ENCODE measurements at regions not wholly inside any gene's neighbourhood (a gene's known extent, or its start where the extent isn't known, plus 50 kb on each side); places are given as distances from the start of the nearest gene placed in this dataset.

GRCh38 chr18:41266616-41267015 is 688.4 kb upstream of the PIK3C3 start:
- no peak for DNase-seq
- Histone ChIP-seq H3K4me3 (ENCODE audit: low read length in 2 of 2) (no peak overlapping the region), H3K27me3 (ENCODE audit: insufficient read depth, low read length) (no peaks in the 10 kb centered on the region), H3K36me3 (ENCODE audit: insufficient read depth, low read length) (no peaks in the 10 kb centered on the region), H3K9me3 (ENCODE audit: control insufficient read depth in 1 of 2, low read length in 2 of 2) (no peaks in the 10 kb centered on the region), H3K4me1 (ENCODE audit: insufficient read depth, low read length) (no peaks in the 10 kb centered on the region), H3K27ac (ENCODE audit: low read depth, low read length) (no peak overlapping the region)
- ChIA-PET POLR2A (ENCODE audit: partially characterized antibody) (no interaction called here), CTCF (ENCODE audit: partially characterized antibody) (no interaction called here)
- intact Hi-C loops (cut with micrococcal nuclease): no loop called here
- no peaks in the 10 kb centered on the region for H3K4me1 Mint-ChIP-seq
- H3K27me3 Mint-ChIP-seq: no peaks in the 10 kb centered on the region
- H3K27ac Mint-ChIP-seq: no peak overlapping the region
- no peaks in the 10 kb centered on the region for H3K36me3 Mint-ChIP-seq
- H3K4me3 Mint-ChIP-seq: peak overlapping the region in 1 of 8 donors; percentile 43
- H3K9me3 Mint-ChIP-seq: peaks cover 2 to 21% (median 8%) of the 10 kb centered on the region in 8 donors

DNA sequence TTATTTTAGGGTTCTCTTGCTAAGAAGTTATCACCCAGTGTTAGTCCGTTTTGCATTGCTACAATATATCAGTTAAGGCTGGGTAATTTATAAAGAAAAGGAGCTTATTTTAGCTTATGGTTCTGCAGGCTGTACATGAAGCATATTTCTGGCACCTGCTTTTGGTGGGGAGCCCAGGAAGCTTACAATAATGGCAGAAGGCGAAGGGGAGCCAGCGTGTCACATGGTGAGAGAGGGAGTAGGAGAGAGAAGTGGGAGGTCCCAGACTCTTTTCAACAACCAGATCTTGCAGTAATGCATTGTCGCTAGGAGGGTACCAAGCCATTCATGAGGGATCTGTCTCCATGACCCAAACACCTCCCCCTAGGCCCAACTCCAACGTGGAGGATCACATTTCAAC is 688.8 kb upstream of the PIK3C3 start:
- Mint-ChIP-seq H3K27me3 (no peaks in the 10 kb centered on the region), H3K9me3 (peaks cover 2 to 21% (median 8%) of the 10 kb centered on the region in 8 donors), H3K4me1 (no peaks in the 10 kb centered on the region), H3K27ac (no peak overlapping the region), H3K4me3 (no peak overlapping the region), H3K36me3 (no peaks in the 10 kb centered on the region)
- ChIA-PET POLR2A (ENCODE audit: partially characterized antibody) (no interaction called here), CTCF (ENCODE audit: partially characterized antibody) (no interaction called here)
- Histone ChIP-seq H3K4me3 (ENCODE audit: low read length in 2 of 2) (no peak overlapping the region), H3K27ac (ENCODE audit: low read depth, low read length) (no peak overlapping the region), H3K27me3 (ENCODE audit: insufficient read depth, low read length) (no peaks in the 10 kb centered on the region), H3K9me3 (ENCODE audit: control insufficient read depth in 1 of 2, low read length in 2 of 2) (no peaks in the 10 kb centered on the region), H3K4me1 (ENCODE audit: insufficient read depth, low read length) (no peaks in the 10 kb centered on the region), H3K36me3 (ENCODE audit: insufficient read depth, low read length) (no peaks in the 10 kb centered on the region)
- no peak for DNase-seq
- intact Hi-C loops (cut with micrococcal nuclease): no loop called here

GRCh38 chr18:41265047-41265446 is 690.0 kb upstream of the PIK3C3 start:
- Histone ChIP-seq H3K9me3 (ENCODE audit: control insufficient read depth in 1 of 2, low read length in 2 of 2) (no peaks in the 10 kb centered on the region), H3K27ac (ENCODE audit: low read depth, low read length) (no peak overlapping the region), H3K4me3 (ENCODE audit: low read length in 2 of 2) (no peak overlapping the region), H3K27me3 (ENCODE audit: insufficient read depth, low read length) (no peaks in the 10 kb centered on the region), H3K36me3 (ENCODE audit: insufficient read depth, low read length) (no peaks in the 10 kb centered on the region), H3K4me1 (ENCODE audit: insufficient read depth, low read length) (no peaks in the 10 kb centered on the region)
- ChIA-PET POLR2A (ENCODE audit: partially characterized antibody) (no interaction called here), CTCF (ENCODE audit: partially characterized antibody) (no interaction called here)
- Mint-ChIP-seq H3K9me3 (peaks cover 2 to 18% (median 8%) of the 10 kb centered on the region in 8 donors), H3K4me1 (no peaks in the 10 kb centered on the region), H3K36me3 (no peaks in the 10 kb centered on the region), H3K4me3 (no peak overlapping the region), H3K27ac (no peak overlapping the region), H3K27me3 (no peaks in the 10 kb centered on the region)
- intact Hi-C loops (cut with micrococcal nuclease): no loop called here
- no peak for DNase-seq

DNA sequence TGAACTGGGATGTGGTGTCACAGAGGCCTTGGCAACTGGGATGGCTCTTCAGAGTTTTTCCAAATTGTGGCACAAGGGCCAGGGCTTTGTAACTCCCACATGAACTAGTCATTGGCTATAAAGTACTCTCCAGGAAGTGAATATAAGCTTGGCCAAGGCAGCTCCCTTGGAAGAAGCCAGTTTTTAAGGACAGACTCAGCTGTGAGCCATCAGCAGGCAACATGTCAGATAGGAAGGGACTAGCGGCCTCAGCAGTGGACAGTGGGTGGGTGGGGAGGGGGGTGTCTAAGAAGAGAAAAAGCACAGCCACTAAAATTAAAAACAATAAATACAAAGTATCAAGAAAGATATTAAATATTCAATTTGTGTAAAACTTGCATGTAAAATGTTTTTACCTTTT is 691.1 kb upstream of the PIK3C3 start:
- Mint-ChIP-seq H3K4me3 (no peak overlapping the region), H3K4me1 (no peaks in the 10 kb centered on the region), H3K27me3 (no peaks in the 10 kb centered on the region), H3K27ac (no peak overlapping the region), H3K9me3 (peaks cover 2 to 19% (median 11%) of the 10 kb centered on the region in 8 donors), H3K36me3 (no peaks in the 10 kb centered on the region)
- ChIA-PET CTCF (ENCODE audit: partially characterized antibody) (no interaction called here), POLR2A (ENCODE audit: partially characterized antibody) (no interaction called here)
- Histone ChIP-seq H3K27me3 (ENCODE audit: insufficient read depth, low read length) (no peaks in the 10 kb centered on the region), H3K36me3 (ENCODE audit: insufficient read depth, low read length) (no peaks in the 10 kb centered on the region), H3K4me1 (ENCODE audit: insufficient read depth, low read length) (no peaks in the 10 kb centered on the region), H3K4me3 (ENCODE audit: low read length in 2 of 2) (no peak overlapping the region), H3K9me3 (ENCODE audit: control insufficient read depth in 1 of 2, low read length in 2 of 2) (no peaks in the 10 kb centered on the region), H3K27ac (ENCODE audit: low read depth, low read length) (no peak overlapping the region)
- intact Hi-C loops (cut with micrococcal nuclease): no loop called here
- DNase-seq: no peak

GRCh38 chr18:41262688-41263087 is 692.3 kb upstream of the PIK3C3 start:
- H3K27ac Mint-ChIP-seq: no peak overlapping the region
- H3K9me3 ChIP-seq (ENCODE audit: control insufficient read depth in 1 of 2, low read length in 2 of 2): no peaks in the 10 kb centered on the region
- H3K27me3 Mint-ChIP-seq: no peaks in the 10 kb centered on the region
- H3K36me3 ChIP-seq (ENCODE audit: insufficient read depth, low read length): no peaks in the 10 kb centered on the region
- intact Hi-C loops (cut with micrococcal nuclease): no loop called here
- no peaks in the 10 kb centered on the region for H3K27me3 ChIP-seq (ENCODE audit: insufficient read depth, low read length)
- DNase-seq: no peak
- H3K36me3 Mint-ChIP-seq: no peaks in the 10 kb centered on the region
- no peak overlapping the region for H3K27ac ChIP-seq (ENCODE audit: low read depth, low read length)
- H3K4me3 ChIP-seq (ENCODE audit: low read length in 2 of 2): no peak overlapping the region
- no peak overlapping the region for H3K4me3 Mint-ChIP-seq
- peaks cover 2 to 19% (median 9%) of the 10 kb centered on the region in 8 donors for H3K9me3 Mint-ChIP-seq
- ChIA-PET CTCF (ENCODE audit: partially characterized antibody) (no interaction called here), POLR2A (ENCODE audit: partially characterized antibody) (no interaction called here)
- no peaks in the 10 kb centered on the region for H3K4me1 ChIP-seq (ENCODE audit: insufficient read depth, low read length)
- no peaks in the 10 kb centered on the region for H3K4me1 Mint-ChIP-seq

DNA sequence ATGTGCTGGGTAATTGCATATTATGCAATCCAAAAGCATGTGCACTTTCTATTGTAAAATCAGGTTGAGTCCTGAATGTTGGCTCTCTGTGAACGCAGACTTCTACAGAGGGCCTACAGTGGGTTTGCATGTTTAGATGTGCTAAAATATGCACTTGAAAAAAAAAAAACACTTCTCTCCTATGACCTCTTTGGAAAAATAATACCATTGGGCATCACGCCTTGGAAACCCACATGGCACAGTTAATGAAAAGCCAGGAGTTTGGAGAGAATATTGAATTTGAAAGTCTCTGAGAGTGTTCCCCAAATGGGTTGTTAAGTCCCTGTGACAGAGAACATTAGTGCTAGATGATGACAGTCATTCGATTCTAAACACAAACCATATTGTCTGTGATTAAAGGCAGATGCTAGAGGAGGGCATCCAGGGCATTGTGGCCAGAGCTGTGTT is 710.4 kb upstream of the PIK3C3 start:
- H3K27ac ChIP-seq (ENCODE audit: low read depth, low read length): no peak overlapping the region
- no peaks in the 10 kb centered on the region for H3K36me3 Mint-ChIP-seq
- H3K27ac Mint-ChIP-seq: no peak overlapping the region
- intact Hi-C loops (cut with micrococcal nuclease): no loop called here
- H3K4me3 ChIP-seq (ENCODE audit: low read length in 2 of 2): no peak overlapping the region
- no peaks in the 10 kb centered on the region for H3K27me3 ChIP-seq (ENCODE audit: insufficient read depth, low read length)
- no peaks in the 10 kb centered on the region for H3K36me3 ChIP-seq (ENCODE audit: insufficient read depth, low read length)
- POLR2A ChIA-PET (ENCODE audit: partially characterized antibody): no interaction called here
- H3K9me3 ChIP-seq (ENCODE audit: control insufficient read depth in 1 of 2, low read length in 2 of 2): no peaks in the 10 kb centered on the region
- H3K4me1 Mint-ChIP-seq: no peaks in the 10 kb centered on the region
- peaks cover 0 to 22% (median 8%) of the 10 kb centered on the region in 8 donors for H3K9me3 Mint-ChIP-seq
- H3K4me3 Mint-ChIP-seq: no peak overlapping the region
- no peaks in the 10 kb centered on the region for H3K4me1 ChIP-seq (ENCODE audit: insufficient read depth, low read length)
- CTCF ChIA-PET (ENCODE audit: partially characterized antibody): no interaction called here
- no peak for DNase-seq
- H3K27me3 Mint-ChIP-seq: no peaks in the 10 kb centered on the region

DNA sequence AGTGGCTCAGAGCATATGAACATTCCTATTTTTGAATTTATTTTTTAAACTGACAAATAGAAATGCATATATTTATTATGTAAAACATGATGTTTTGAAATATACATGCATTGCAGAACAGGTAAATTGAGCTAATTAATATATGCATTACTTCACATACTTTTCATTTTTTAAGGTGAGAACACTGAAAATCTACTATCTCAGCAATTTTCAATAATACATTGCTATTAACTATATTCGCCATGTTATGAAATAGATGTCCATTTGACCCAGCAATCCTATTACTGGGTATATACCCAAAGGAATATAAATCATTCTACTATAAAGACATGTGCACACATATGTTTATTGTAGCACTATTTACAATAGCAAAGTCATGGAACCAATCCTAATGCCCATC is 717.7 kb upstream of the PIK3C3 start:
- DNase-seq: no peak
- intact Hi-C loops (cut with micrococcal nuclease): no loop called here
- Histone ChIP-seq H3K27me3 (ENCODE audit: insufficient read depth, low read length) (no peaks in the 10 kb centered on the region), H3K36me3 (ENCODE audit: insufficient read depth, low read length) (no peaks in the 10 kb centered on the region), H3K27ac (ENCODE audit: low read depth, low read length) (no peak overlapping the region), H3K4me3 (ENCODE audit: low read length in 2 of 2) (no peak overlapping the region), H3K9me3 (ENCODE audit: control insufficient read depth in 1 of 2, low read length in 2 of 2) (no peaks in the 10 kb centered on the region), H3K4me1 (ENCODE audit: insufficient read depth, low read length) (no peaks in the 10 kb centered on the region)
- CTCF ChIA-PET (ENCODE audit: partially characterized antibody): no interaction called here
- Mint-ChIP-seq H3K27me3 (no peaks in the 10 kb centered on the region), H3K4me3 (no peak overlapping the region), H3K27ac (no peak overlapping the region), H3K9me3 (peaks cover 0 to 21% (median 9%) of the 10 kb centered on the region in 8 donors), H3K36me3 (no peaks in the 10 kb centered on the region), H3K4me1 (no peaks in the 10 kb centered on the region)
- POLR2A ChIA-PET (ENCODE audit: partially characterized antibody): no interaction called here

- H3K27me3 ChIP-seq (ENCODE audit: insufficient read depth, low read length): no peaks in the 10 kb centered on the region
- intact Hi-C loops (cut with micrococcal nuclease): no loop called here
- no peak overlapping the region for H3K4me3 ChIP-seq (ENCODE audit: low read length in 2 of 2)
- DNase-seq: no peak
- no peak overlapping the region for H3K4me3 Mint-ChIP-seq
- H3K27ac Mint-ChIP-seq: no peak overlapping the region
- no peaks in the 10 kb centered on the region for H3K4me1 ChIP-seq (ENCODE audit: insufficient read depth, low read length)
- H3K4me1 Mint-ChIP-seq: no peaks in the 10 kb centered on the region
- H3K27ac ChIP-seq (ENCODE audit: low read depth, low read length): no peak overlapping the region
- no peaks in the 10 kb centered on the region for H3K36me3 Mint-ChIP-seq
- POLR2A ChIA-PET (ENCODE audit: partially characterized antibody): no interaction called here
- no peaks in the 10 kb centered on the region for H3K9me3 ChIP-seq (ENCODE audit: control insufficient read depth in 1 of 2, low read length in 2 of 2)
- H3K9me3 Mint-ChIP-seq: peaks cover 0 to 11% (median 4%) of the 10 kb centered on the region in 8 donors
- H3K27me3 Mint-ChIP-seq: no peaks in the 10 kb centered on the region
- no peaks in the 10 kb centered on the region for H3K36me3 ChIP-seq (ENCODE audit: insufficient read depth, low read length)
- CTCF ChIA-PET (ENCODE audit: partially characterized antibody): no interaction called here
These were observed 723.4 kb upstream of the PIK3C3 start for GRCh38 chr18:41231681-41232080.

Data from CD4-positive, alpha-beta memory T cell (primary cell).